H1 (cell line): ENCODE measurements at regions not wholly inside any gene's neighbourhood (a gene's known extent, or its start where the extent isn't known, plus 50 kb on each side); places are given as distances from the start of the nearest gene placed in this dataset.

Experiments
- ATF3 ChIP-seq: IDR thresholded peaks from 2 replicates; pipeline ENCODE4 v1.6.1; 2011; ENCODE audit warnings: low read depth, mild to moderate bottlenecking, low read length; ENCODE audit not compliant: insufficient read depth
- CTCF ChIP-seq, 3 experiments: IDR thresholded peaks; 1 replicate in 2 of 3; 2 replicates in 1 of 3; pipeline versions ENCODE4 v1.5.1 to v1.6.1; 2011; ENCODE audit warnings: low read length in 3 of 3, mild to moderate bottlenecking in 3 of 3, inconsistent platforms in 2 of 3, low read depth in 1 of 3, moderate library complexity in 1 of 3; ENCODE audit not compliant: insufficient read depth in 1 of 3; ENCODE audit errors: control extremely low read depth in 1 of 3
- EP300 ChIP-seq, 2 experiments: IDR thresholded peaks; 1 replicate in 1 of 2; 2 replicates in 1 of 2; pipeline ENCODE4 v1.6.1; 2011 to 2012; ENCODE audit warnings: low read depth in 2 of 2, low read length in 2 of 2, mild to moderate bottlenecking in 2 of 2, borderline replicate concordance in 1 of 2, inconsistent platforms in 1 of 2, moderate library complexity in 1 of 2
- EZH2 ChIP-seq: fragments of 200-600 bp; sonication (generic); IDR thresholded peaks from 2 replicates; pipeline ENCODE4 v1.7.1; 2012; ENCODE audit warnings: low read depth, mild to moderate bottlenecking, moderate library complexity, low read length, inconsistent platforms; ENCODE audit not compliant: severe bottlenecking
- GTF2F1 ChIP-seq: IDR thresholded peaks from 2 replicates; pipeline ENCODE4 v1.6.1; 2012; ENCODE audit warnings: low read depth, low read length, improper control_type of control experiment, borderline replicate concordance
- HDAC2 ChIP-seq, 2 experiments: fragments of 300-600 bp in 1 of 2; sonication (generic) in 1 of 2; IDR thresholded peaks; 2 replicates each; pipeline ENCODE4 v1.6.1; 2011 to 2012; ENCODE audit warnings: low read depth in 2 of 2, low read length in 2 of 2, mild to moderate bottlenecking in 2 of 2, moderate library complexity in 2 of 2, borderline replicate concordance in 1 of 2, inconsistent platforms in 1 of 2
- HDAC6 ChIP-seq: IDR thresholded peaks from one replicate; pipeline ENCODE4 v1.7.1; 2012; ENCODE audit warnings: low read depth, mild to moderate bottlenecking, inconsistent platforms, low read length, moderate library complexity
- POLR2A ChIP-seq, 2 experiments: IDR thresholded peaks; 1 replicate in 1 of 2; 2 replicates in 1 of 2; pipeline ENCODE4 v1.6.1; 2011; ENCODE audit warnings: low read depth in 2 of 2, low read length in 2 of 2, mild to moderate bottlenecking in 2 of 2; ENCODE audit errors: control extremely low read depth in 1 of 2
- POLR2AphosphoS5 ChIP-seq: IDR thresholded peaks from 2 replicates; pipeline ENCODE4 v1.6.1; 2011; ENCODE audit warnings: low read depth, low read length
- RFX5 ChIP-seq: IDR thresholded peaks from 2 replicates; pipeline ENCODE4 v1.6.1; 2011; ENCODE audit warnings: low read depth, low read length, improper control_type of control experiment, borderline replicate concordance
- TAF1 ChIP-seq: IDR thresholded peaks from 2 replicates; pipeline ENCODE4 v1.6.1; 2011; ENCODE audit warnings: mild to moderate bottlenecking, low read depth, low read length
- TCF12 ChIP-seq: IDR thresholded peaks from 2 replicates; pipeline ENCODE4 v1.6.1; 2011; ENCODE audit warnings: low read depth, mild to moderate bottlenecking, low read length
- TF ChIP-seq, protein P1 (sequence below): IDR thresholded peaks from 2 replicates; pipeline ENCODE4 v1.6.1; 2012; ENCODE audit warnings: inconsistent platforms
- TF ChIP-seq, protein P2 (sequence below): IDR thresholded peaks from 2 replicates; pipeline ENCODE4 v1.6.1; 2011; ENCODE audit warnings: low read length, improper control_type of control experiment

GRCh38 chr3:144466114-144466513, 494.5 kb downstream of the DIPK2A start:
- TF ChIP-seq ATF3 (no peak), POLR2AphosphoS5 (no peak), CTCF (IDR thresholded peaks at IDR 0.05; ENCODE audit: control extremely low read depth in 1 of 3, insufficient read depth in 1 of 3, low read depth in 1 of 3, low read length in 3 of 3) (no peak), EZH2 (no peak), POLR2A (IDR thresholded peaks at IDR 0.05; ENCODE audit: control extremely low read depth in 1 of 2, low read depth in 2 of 2, low read length in 2 of 2) (no peak), TCF12 (no peak), GTF2F1 (no peak), EP300 (IDR thresholded peaks at IDR 0.05; ENCODE audit: borderline replicate concordance in 1 of 2, low read depth in 2 of 2, low read length in 2 of 2) (no peak), TAF1 (no peak), HDAC6 (no peak), HDAC2 (IDR thresholded peaks at IDR 0.05; ENCODE audit: borderline replicate concordance in 1 of 2, low read depth in 2 of 2, low read length in 2 of 2) (no peak), RFX5 (no peak)
- TF ChIP-seq, protein P1, sequence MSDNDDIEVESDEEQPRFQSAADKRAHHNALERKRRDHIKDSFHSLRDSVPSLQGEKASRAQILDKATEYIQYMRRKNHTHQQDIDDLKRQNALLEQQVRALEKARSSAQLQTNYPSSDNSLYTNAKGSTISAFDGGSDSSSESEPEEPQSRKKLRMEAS = no peak
- TF ChIP-seq, protein P2, sequence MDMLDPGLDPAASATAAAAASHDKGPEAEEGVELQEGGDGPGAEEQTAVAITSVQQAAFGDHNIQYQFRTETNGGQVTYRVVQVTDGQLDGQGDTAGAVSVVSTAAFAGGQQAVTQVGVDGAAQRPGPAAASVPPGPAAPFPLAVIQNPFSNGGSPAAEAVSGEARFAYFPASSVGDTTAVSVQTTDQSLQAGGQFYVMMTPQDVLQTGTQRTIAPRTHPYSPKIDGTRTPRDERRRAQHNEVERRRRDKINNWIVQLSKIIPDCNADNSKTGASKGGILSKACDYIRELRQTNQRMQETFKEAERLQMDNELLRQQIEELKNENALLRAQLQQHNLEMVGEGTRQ = no peak
